Mammary epithelial cell (primary cell): ENCODE measurements at regions not wholly inside any gene's neighbourhood (a gene's known extent, or its start where the extent isn't known, plus 50 kb on each side); places are given as distances from the start of the nearest gene placed in this dataset.

Source experiments
- CTCF ChIP-seq, 2 donors: IDR thresholded peaks in 1 of 2; conservative IDR thresholded peaks in 1 of 2; 2 replicates each; pipeline ENCODE4 v1.5.1; 2011 to 2012; ENCODE audit warnings: inconsistent platforms in 2 of 2, low read length in 2 of 2, mild to moderate bottlenecking in 2 of 2, control low read depth in 1 of 2, low read depth in 1 of 2; ENCODE audit not compliant: insufficient read depth in 1 of 2; ENCODE audit errors: extremely low read depth in 1 of 2
- EZH2 ChIP-seq: IDR thresholded peaks from 2 replicates; pipeline ENCODE4 v1.6.1; 2012; ENCODE audit warnings: low read length, inconsistent platforms, borderline replicate concordance

- TF ChIP-seq CTCF (conservative IDR thresholded peaks at IDR 0.05 in 1 of 2, IDR thresholded peaks at IDR 0.05 in 1 of 2; ENCODE audit: extremely low read depth in 1 of 2, insufficient read depth in 1 of 2, low read depth in 1 of 2, low read length in 2 of 2) = no peak
- TF ChIP-seq EZH2 = no peak
Observed at GRCh38 chr5:54387659-54388232, 67.8 kb upstream of the HSPB3 start.
